VCaP (cell line): ENCODE measurements at regions not wholly inside any gene's neighbourhood (a gene's known extent, or its start where the extent isn't known, plus 50 kb on each side); places are given as distances from the start of the nearest gene placed in this dataset.
"Not testable (repeated sequence)": the region's sequence is repeated elsewhere in the genome, so short reads cannot be mapped to it uniquely, and the experiment has no call there.

Source experiments
- H3K27ac ChIP-seq: fragments of 450-650 bp; 2 replicates; pipeline ENCODE4 v1.5.1; 2017
- TF ChIP-seq, protein P1 (sequence below): fragments of 450-650 bp; conservative IDR thresholded peaks from 2 replicates; pipeline ENCODE4 v1.5.1; 2017; ENCODE audit warnings: mild to moderate bottlenecking, moderate library complexity

DNA sequence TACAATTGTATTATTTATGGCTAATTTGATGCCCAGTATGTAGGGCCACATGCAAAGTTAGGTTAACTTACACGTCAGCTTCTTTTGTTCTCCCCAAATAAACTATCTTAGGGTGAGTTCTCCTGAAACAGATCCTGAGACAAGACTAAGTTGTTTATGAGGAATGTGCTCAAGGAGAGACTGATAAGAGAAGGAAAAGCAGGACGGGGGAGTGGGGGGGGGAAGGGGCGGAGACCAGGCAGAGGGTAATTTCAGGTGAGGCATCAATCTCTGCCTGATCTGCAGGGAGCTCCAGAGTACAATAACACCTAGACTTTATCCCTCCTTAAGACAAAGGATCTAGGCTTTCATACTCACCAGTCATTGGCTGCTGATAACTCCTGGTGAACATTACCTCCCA is 220.6 kb upstream of the BTBD3 start:
- TF ChIP-seq, protein P1, sequence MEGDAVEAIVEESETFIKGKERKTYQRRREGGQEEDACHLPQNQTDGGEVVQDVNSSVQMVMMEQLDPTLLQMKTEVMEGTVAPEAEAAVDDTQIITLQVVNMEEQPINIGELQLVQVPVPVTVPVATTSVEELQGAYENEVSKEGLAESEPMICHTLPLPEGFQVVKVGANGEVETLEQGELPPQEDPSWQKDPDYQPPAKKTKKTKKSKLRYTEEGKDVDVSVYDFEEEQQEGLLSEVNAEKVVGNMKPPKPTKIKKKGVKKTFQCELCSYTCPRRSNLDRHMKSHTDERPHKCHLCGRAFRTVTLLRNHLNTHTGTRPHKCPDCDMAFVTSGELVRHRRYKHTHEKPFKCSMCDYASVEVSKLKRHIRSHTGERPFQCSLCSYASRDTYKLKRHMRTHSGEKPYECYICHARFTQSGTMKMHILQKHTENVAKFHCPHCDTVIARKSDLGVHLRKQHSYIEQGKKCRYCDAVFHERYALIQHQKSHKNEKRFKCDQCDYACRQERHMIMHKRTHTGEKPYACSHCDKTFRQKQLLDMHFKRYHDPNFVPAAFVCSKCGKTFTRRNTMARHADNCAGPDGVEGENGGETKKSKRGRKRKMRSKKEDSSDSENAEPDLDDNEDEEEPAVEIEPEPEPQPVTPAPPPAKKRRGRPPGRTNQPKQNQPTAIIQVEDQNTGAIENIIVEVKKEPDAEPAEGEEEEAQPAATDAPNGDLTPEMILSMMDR = no peak
- no peak overlapping the region for H3K27ac ChIP-seq

GRCh38 chr20:11697646-11698045 is 220.0 kb upstream of the BTBD3 start:
- TF ChIP-seq, protein P1 = no peak
- no peak overlapping the region for H3K27ac ChIP-seq

- H3K27ac ChIP-seq = no peak overlapping the region
- TF ChIP-seq, protein P1 = no peak
These were observed 219.6 kb upstream of the BTBD3 start for GRCh38 chr20:11698124-11698523.

- TF ChIP-seq, protein P1 = no peak
- no peak overlapping the region for H3K27ac ChIP-seq
These were observed 216.9 kb upstream of the BTBD3 start for GRCh38 chr20:11700831-11701230.

DNA sequence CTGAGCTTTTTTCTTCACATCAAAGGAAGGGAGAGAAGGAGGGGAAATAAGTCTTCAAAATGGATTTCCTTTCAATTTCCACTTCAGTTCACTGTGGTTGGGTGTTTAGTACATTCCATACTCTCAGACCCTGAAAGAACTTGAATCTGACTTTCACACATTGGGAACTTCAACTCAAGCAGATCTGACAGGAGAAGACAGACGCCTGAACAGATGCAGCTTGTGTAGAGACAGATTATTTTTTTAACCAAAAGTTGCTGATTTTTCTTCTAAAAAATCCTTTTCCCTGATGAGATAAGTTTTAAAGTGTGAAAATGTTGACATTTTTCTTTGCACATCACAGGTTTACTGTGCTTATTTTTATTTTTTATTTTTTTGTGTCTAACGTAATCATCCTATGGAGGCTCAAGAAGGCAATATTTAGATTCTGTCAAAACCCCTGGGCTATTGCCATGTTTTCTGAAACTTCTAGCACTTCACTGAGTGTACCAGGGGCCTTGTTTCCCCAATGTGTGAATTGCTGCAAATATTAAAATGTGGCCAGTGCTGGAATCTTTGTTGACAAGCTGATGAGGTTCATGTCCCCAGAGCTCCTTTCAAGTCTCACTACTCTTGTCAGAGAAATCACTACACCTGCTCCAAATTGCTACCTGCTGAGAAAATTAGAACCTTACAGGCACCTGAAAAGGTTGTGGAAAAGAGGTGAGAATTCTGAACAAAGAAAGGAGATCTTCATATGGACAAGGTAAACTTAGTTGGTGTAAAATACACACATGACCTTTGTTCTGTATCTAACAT is 214.8 kb upstream of the BTBD3 start:
- H3K27ac ChIP-seq = no peak overlapping the region
- TF ChIP-seq, protein P1 = no peak

DNA sequence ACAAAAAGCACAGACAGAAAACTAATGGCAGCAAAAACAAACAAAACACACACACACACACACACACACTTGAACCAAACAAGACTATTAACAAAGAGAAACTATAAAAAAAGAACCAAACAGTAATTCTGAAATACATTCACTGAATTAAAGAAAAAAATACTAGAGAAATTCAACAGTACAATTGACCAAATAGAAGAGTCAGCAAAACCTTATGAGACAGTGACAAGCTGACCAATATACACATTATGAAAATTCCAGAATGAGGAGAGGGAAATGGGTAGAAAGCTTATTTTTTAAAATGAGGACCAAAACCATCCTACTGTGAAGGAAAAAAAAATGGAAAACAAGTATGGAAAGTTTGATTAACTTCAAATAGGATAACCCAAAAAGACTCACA is 212.2 kb upstream of the BTBD3 start:
- TF ChIP-seq, protein P1 = no peak
- H3K27ac ChIP-seq = no peak overlapping the region

DNA sequence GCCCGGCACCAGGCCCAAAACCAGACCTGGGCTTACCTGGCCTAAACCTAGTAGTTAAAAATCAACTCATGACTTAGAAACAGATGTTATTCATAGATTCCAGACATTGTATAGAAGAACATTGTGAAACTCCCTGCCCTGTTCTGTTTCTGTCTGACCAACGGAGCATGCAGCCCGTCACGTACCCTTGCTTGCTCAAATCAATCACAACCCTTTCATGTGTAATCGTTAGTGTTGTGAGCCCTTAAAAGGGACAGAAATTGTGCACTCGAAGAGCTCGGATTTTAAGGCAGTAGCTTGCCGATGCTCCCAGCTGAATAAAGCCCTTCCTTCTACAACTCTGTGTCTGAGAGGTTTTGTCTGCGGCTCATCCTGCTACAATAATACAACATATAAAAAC is 209.5 kb upstream of the BTBD3 start:
- H3K27ac ChIP-seq = not testable (repeated sequence)

DNA sequence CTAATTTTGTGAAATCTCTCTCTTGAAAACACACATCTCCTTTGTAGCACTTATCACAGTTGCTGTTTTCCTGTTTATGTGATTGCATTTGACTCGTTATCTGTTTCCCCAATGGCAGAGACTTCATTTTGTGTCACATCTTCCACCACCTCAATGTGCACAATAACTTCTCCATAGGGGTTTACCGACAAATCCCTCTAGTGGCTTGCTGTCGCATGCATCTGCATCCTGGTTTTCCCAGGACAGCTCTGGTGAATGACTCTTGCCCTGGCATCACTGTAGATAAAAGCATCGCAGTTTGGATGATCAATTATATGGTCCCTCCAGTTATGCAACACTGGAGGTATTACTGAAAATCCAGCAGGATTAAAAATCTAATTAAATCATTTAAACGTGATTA is 206.5 kb upstream of the BTBD3 start:
- TF ChIP-seq, protein P1 = no peak; the same call in 1 of the 2 replicates
- no peak overlapping the region for H3K27ac ChIP-seq
